BLaER1 (cell line): ENCODE measurements at regions not wholly inside any gene's neighbourhood (a gene's known extent, or its start where the extent isn't known, plus 50 kb on each side); places are given as distances from the start of the nearest gene placed in this dataset.

Experiments used
- H3K27ac ChIP-seq: shearing (Covaris generic); formaldehyde crosslinking; 2 replicates; pipeline ENCODE4 v1.8.1; 2022
- H3K27me3 ChIP-seq: shearing (Covaris generic); formaldehyde crosslinking; 2 replicates; pipeline ENCODE4 v1.8.1; 2022
- H3K36me3 ChIP-seq: shearing (Covaris generic); formaldehyde crosslinking; 2 replicates; pipeline ENCODE4 v1.8.1; 2022
- H3K4me1 ChIP-seq: shearing (Covaris generic); formaldehyde crosslinking; 2 replicates; pipeline ENCODE4 v1.8.1; 2022
- H3K4me2 ChIP-seq: shearing (Covaris generic); formaldehyde crosslinking; 2 replicates; pipeline ENCODE4 v1.8.1; 2022
- H3K4me3 ChIP-seq: shearing (Covaris generic); formaldehyde crosslinking; 2 replicates; pipeline ENCODE4 v1.8.1; 2022
- H3K9ac ChIP-seq: shearing (Covaris generic); formaldehyde crosslinking; 2 replicates; pipeline ENCODE4 v1.8.1; 2022
- H3K9me3 ChIP-seq: shearing (Covaris generic); formaldehyde crosslinking; 2 replicates; pipeline ENCODE4 v1.8.1; 2022
- H4K20me1 ChIP-seq: shearing (Covaris generic); formaldehyde crosslinking; 2 replicates; pipeline ENCODE4 v1.8.1; 2022
- Cebpa-rat ChIP-seq: shearing (Covaris generic); IDR thresholded peaks from 2 replicates; pipeline ENCODE4 v1.8.1; 2022

DNA sequence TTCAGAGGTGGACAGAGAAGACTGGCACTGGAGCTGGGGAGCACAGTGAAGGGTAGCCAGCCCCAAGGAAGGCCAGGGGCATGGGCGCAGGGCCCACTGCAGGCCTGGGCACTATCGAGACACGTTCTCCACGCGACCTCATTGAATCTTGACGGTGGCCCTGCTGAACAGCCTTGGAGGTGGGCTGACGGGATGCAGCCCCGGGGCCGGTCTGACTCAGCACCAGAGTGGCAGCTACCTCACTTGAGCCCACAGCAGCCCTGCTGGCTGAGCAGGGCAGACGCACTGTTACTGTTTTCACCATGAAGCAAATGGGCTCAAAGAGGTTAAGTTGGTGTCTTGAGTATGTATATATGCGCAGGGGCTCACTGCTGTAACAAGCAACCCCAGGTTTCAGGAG lies 78.8 kb upstream of the FOXF1 start:
- Histone ChIP-seq H4K20me1 (no peaks in the 10 kb centered on the region), H3K36me3 (no peaks in the 10 kb centered on the region), H3K9me3 (no peaks in the 10 kb centered on the region), H3K4me2 (no peak overlapping the region), H3K4me3 (no peak overlapping the region), H3K27ac (no peak overlapping the region), H3K27me3 (no peaks in the 10 kb centered on the region), H3K4me1 (no peaks in the 10 kb centered on the region), H3K9ac (no peak overlapping the region)
- no peak for TF ChIP-seq Cebpa-rat

DNA sequence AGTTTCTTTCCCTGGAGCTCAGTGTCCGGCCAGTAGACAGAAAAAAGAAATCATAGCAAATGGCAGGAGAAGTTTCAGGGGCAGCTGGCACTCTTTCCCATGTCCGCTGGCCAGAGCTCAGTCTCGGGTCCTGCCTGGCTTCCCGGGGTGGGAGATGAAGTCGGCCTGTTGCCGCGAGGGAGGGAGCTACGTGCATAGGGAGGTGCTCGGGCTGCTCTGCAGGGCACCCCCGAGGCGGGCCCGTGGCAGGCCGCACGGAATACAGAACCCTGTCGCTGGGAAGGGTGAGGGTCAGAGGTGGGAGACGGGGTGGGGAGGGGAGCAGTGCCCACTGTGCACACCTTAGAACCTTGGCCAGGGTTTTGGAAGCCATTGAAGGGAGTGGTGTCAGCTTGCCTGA lies 78.3 kb upstream of the FOXF1 start:
- TF ChIP-seq Cebpa-rat = no peak

DNA sequence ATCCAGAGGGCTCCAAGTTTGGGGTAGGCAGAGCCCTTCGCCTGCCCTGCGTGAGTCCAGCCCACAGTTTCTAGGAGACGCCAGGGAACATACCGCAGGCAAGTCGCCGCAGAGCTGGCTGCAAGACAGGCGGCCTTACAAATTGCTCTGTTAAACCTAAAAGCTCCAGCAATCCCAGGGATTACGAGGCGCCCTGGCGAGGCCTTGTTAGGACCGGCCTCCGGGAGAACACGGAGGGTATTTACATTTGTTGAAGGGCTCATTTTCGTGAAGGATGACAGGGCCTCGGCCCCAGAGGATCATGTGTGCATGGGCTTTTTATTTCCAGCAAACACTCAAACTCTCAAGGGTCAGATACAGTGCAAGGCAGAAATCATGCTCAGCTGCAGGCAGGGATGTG lies 77.6 kb upstream of the FOXF1 start:
- Histone ChIP-seq H3K4me1 (no peaks in the 10 kb centered on the region), H3K9me3 (no peaks in the 10 kb centered on the region), H3K27me3 (no peaks in the 10 kb centered on the region), H3K36me3 (no peaks in the 10 kb centered on the region), H3K4me3 (no peak overlapping the region), H3K4me2 (no peak overlapping the region), H3K9ac (no peak overlapping the region), H4K20me1 (no peaks in the 10 kb centered on the region), H3K27ac (no peak overlapping the region)
- TF ChIP-seq Cebpa-rat = no peak

More for the DNA sequence above, 78.3 kb upstream of the FOXF1 start:
- H3K27ac ChIP-seq = no peak overlapping the region
- no peaks in the 10 kb centered on the region for H3K9me3 ChIP-seq
- no peak overlapping the region for H3K9ac ChIP-seq
- no peaks in the 10 kb centered on the region for H3K36me3 ChIP-seq
- H3K27me3 ChIP-seq = no peaks in the 10 kb centered on the region
- no peak overlapping the region for H3K4me3 ChIP-seq
- H3K4me1 ChIP-seq = no peaks in the 10 kb centered on the region
- H3K4me2 ChIP-seq = no peak overlapping the region
- H4K20me1 ChIP-seq = no peaks in the 10 kb centered on the region

DNA sequence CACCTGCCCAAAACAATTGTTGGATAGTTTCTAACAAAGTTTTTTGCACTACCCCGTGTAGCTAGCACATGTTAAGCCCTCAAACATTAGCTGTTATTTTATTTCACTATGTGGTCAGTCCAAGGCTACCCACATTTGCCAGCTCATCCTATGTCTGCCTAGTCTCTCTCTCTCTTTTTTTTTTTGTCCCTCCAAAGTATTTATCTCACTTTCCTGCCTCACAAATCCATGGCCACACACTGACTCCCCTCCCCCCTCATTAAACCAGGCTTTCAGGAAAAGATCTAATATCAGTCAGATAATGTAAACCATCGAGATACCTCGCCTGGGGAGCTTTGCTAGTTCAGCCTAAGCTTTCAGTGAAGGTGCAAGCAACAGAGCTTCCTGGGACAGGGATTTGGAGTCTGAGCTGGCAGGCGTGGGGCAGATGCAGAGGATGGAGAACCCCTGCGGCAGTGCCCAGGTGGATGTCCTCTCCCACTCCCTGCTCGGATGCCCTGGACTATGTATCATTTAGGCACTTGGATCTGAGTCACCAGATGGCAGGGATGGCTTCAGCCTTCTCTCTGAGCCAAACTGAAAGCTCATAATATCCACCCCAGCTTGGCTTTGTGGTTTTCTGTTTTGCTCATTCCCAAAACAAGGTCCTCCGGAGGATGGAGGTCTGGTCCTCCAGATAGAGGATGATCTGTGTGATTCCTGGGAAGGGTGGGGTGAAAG lies 73.7 kb upstream of the FOXF1 start:
- Histone ChIP-seq H3K27ac (no peak overlapping the region), H3K4me3 (no peak overlapping the region), H3K4me2 (no peak overlapping the region), H3K9ac (no peak overlapping the region), H3K9me3 (no peaks in the 10 kb centered on the region), H3K36me3 (no peaks in the 10 kb centered on the region), H4K20me1 (no peaks in the 10 kb centered on the region), H3K4me1 (no peaks in the 10 kb centered on the region), H3K27me3 (no peaks in the 10 kb centered on the region)
- no peak for TF ChIP-seq Cebpa-rat

DNA sequence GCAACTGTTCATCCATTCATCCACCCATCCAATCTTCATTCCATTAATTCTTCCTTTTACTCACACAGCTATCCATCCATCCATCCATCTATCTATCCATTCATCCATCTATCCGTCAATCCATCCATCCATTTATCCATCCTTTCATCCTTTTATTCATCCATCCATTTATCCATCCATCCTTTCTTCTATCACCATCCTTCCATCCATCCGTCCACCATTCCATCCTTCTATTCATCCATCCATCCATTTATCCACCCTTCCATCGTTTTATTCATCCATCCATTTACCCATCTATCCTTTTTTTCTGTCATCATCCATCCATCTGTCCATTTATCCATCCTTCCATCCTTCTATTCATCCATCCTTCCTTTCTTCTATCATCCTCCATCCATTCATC lies 73.0 kb upstream of the FOXF1 start:
- no peaks in the 10 kb centered on the region; the same call in 1 of the 2 replicates for H3K27me3 ChIP-seq
- no peaks in the 10 kb centered on the region for H3K36me3 ChIP-seq
- no peak overlapping the region for H3K4me3 ChIP-seq
- no peak overlapping the region for H3K4me2 ChIP-seq
- no peaks in the 10 kb centered on the region for H3K9me3 ChIP-seq
- TF ChIP-seq Cebpa-rat = no peak
- H3K4me1 ChIP-seq = no peaks in the 10 kb centered on the region
- no peak overlapping the region for H3K27ac ChIP-seq
- H3K9ac ChIP-seq = no peak overlapping the region
- no peaks in the 10 kb centered on the region for H4K20me1 ChIP-seq

DNA sequence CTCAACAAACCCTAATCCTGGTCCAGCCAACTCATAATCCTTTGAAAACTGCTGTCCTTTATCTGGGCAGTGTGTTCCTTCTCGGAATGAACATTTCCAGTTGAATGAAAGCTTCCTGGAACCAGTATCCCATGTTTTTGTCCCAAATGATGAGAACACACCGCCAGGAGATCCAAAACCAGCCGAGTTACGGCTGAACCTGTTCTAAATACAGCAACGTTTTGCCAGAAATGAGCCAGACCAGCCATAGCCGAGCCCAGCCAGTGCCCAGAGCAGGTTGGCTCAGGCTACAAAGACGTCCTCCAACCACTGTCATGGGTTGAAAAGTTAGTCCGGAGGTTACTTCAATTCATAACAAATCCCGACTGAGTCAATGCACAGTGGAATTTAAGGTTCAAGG lies 67.6 kb upstream of the FOXF1 start:
- Histone ChIP-seq H4K20me1 (no peaks in the 10 kb centered on the region), H3K36me3 (no peaks in the 10 kb centered on the region), H3K4me2 (no peak overlapping the region), H3K27ac (no peak overlapping the region), H3K27me3 (no peaks in the 10 kb centered on the region; the same call in 1 of the 2 replicates), H3K9ac (no peak overlapping the region), H3K4me1 (no peaks in the 10 kb centered on the region), H3K9me3 (peaks cover 12% of the 10 kb centered on the region), H3K4me3 (no peak overlapping the region)
- no peak for TF ChIP-seq Cebpa-rat

DNA sequence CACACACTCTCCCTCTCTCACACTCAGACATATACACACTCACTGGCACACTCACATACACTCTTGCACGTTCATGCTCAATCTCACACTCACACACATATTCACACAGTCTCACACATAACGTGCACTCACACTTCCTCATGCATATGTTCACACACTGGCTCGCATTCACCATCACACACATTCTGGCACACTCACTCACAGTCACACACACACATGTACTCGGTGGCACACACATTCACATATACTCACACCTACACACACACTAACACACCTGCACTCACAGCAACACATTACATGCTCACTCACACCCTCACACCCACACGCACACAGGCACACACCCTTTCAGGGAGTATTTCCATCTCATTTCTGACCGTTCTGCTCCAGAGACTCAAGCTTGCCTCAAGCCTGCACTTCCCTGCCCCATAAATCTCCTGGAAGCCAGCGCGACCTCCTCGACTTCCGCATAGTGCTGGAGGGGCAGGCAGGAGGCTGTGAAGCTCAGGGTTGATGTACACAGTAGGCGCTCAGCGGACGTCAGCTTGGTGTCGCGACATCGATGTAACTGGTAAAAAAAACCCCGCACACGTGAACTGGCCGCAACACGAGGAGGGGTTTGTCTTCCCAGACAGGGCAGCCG lies 66.7 kb upstream of the FOXF1 start:
- TF ChIP-seq Cebpa-rat = no peak
- Histone ChIP-seq H3K27ac (no peak overlapping the region), H3K9me3 (peaks cover 16% of the 10 kb centered on the region), H3K27me3 (no peaks in the 10 kb centered on the region; the same call in 1 of the 2 replicates), H3K4me2 (no peak overlapping the region), H3K4me1 (no peaks in the 10 kb centered on the region), H3K4me3 (no peak overlapping the region), H4K20me1 (no peaks in the 10 kb centered on the region), H3K9ac (no peak overlapping the region), H3K36me3 (no peaks in the 10 kb centered on the region)

DNA sequence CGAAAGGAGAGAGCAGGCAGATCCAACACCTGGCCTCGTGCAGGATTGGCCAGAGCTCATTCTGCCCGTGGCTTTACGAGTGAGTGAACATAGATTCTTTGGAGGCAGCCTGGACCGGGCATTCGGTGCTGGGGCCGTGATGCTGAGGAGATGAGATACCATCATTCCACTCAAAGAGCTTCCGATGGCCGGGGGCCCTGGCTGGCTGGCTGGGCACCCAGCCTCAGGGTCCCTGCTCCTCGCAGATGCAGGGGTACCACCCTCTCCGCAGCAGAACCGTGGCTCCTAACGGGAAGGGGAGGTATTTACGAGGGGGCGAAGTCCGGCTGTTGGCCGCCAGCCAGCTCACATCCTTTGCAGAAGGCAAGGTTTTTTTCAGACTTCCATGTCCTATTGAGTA lies 66.1 kb upstream of the FOXF1 start:
- H3K9me3 ChIP-seq = peaks cover 16% of the 10 kb centered on the region
- no peaks in the 10 kb centered on the region; the same call in 1 of the 2 replicates for H3K27me3 ChIP-seq
- no peak overlapping the region for H3K9ac ChIP-seq
- no peak overlapping the region for H3K4me2 ChIP-seq
- TF ChIP-seq Cebpa-rat = no peak
- H4K20me1 ChIP-seq = no peaks in the 10 kb centered on the region
- peaks cover 2% of the 10 kb centered on the region; the same call in 1 of the 2 replicates for H3K4me1 ChIP-seq
- no peak overlapping the region for H3K4me3 ChIP-seq
- H3K27ac ChIP-seq = no peak overlapping the region
- no peaks in the 10 kb centered on the region for H3K36me3 ChIP-seq

DNA sequence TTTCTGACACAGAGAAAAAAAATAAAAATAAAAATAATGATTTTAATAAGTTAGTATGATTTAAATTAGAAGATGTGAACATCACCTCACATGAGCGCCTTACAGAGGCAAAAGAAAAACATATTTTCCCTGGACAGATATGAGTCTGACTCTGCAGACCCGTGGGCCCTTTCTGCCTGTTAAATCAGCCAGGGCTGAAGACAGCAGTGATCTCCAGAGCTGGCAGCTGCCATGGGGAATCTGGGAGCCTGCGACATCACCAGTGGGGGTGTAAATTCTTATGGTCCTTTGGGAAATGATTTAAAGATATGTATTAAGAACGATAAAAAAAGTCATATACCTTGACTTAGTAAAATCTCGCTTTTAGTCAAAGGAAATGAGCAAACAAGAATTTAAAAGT lies 65.7 kb upstream of the FOXF1 start:
- peaks cover 6% of the 10 kb centered on the region; the same call in 1 of the 2 replicates for H3K4me1 ChIP-seq
- H3K4me3 ChIP-seq = no peak overlapping the region
- H3K27ac ChIP-seq = no peak overlapping the region
- no peaks in the 10 kb centered on the region for H3K36me3 ChIP-seq
- no peaks in the 10 kb centered on the region for H4K20me1 ChIP-seq
- peaks cover 16% of the 10 kb centered on the region for H3K9me3 ChIP-seq
- no peak for TF ChIP-seq Cebpa-rat
- H3K4me2 ChIP-seq = no peak overlapping the region
- H3K27me3 ChIP-seq = no peaks in the 10 kb centered on the region; the same call in 1 of the 2 replicates
- H3K9ac ChIP-seq = no peak overlapping the region

DNA sequence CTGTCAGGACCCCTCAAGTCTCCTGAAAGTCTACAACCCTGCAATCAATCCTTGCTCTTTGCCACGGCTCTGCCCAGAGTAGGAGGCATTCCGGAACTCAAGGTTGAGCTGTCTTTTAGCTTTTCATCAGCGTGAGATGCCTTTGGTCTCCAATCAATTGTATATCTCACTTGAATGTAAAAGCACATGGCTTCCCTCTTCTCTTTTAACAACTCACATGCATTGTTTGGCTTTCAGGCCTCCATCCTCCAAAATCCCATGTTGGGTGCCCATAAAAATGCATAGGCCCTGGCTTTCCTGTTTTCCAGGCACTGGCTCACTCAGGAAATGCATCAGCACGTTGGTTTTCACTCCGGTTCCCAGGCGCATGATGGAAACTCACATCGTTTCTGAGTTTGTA lies 64.0 kb upstream of the FOXF1 start:
- TF ChIP-seq Cebpa-rat = no peak
- Histone ChIP-seq H3K27ac (no peak overlapping the region), H3K27me3 (no peaks in the 10 kb centered on the region; the same call in 1 of the 2 replicates), H3K4me1 (peaks cover 8% of the 10 kb centered on the region; the same call in 1 of the 2 replicates), H3K9me3 (peaks cover 16% of the 10 kb centered on the region), H3K4me2 (no peak overlapping the region), H4K20me1 (no peaks in the 10 kb centered on the region), H3K36me3 (no peaks in the 10 kb centered on the region), H3K9ac (no peak overlapping the region), H3K4me3 (no peak overlapping the region)
